Tibial nerve (tissue), 4 donors: ENCODE measurements at regions not wholly inside any gene's neighbourhood (a gene's known extent, or its start where the extent isn't known, plus 50 kb on each side); places are given as distances from the start of the nearest gene placed in this dataset.

Experiments
- DNase-seq, 2 donors: peaks; one replicate each; pipeline ENCODE4 v3.0.0-alpha.2; 2019; ENCODE audit warnings: low spot score in 2 of 2
- H3K27ac ChIP-seq, 4 donors: fragments of 200-600 bp; sonication (generic) in 3 of 4; one replicate each; pipeline ENCODE4 v1.5.1; 2017 to 2019; ENCODE audit warnings: mild to moderate bottlenecking in 1 of 4
- H3K27me3 ChIP-seq, 2 donors: fragments of 200-600 bp; sonication (generic) in 1 of 2; one replicate each; pipeline versions ENCODE4 v1.5.1 to v1.6.0; 2017 to 2019
- H3K36me3 ChIP-seq, 3 donors: fragments of 200-600 bp; sonication (generic); one replicate each; pipeline ENCODE4 v1.5.1; 2018 to 2019
- H3K4me1 ChIP-seq, 4 donors: fragments of 200-600 bp; sonication (generic) in 3 of 4; one replicate each; pipeline ENCODE4 v1.5.1; 2017 to 2019
- H3K4me3 ChIP-seq, 4 donors: fragments of 200-600 bp; sonication (generic) in 3 of 4; one replicate each; pipeline ENCODE4 v1.5.1; 2017 to 2019; ENCODE audit warnings: mild to moderate bottlenecking in 1 of 4, moderate library complexity in 1 of 4
- H3K9me3 ChIP-seq, 4 donors: fragments of 200-600 bp; sonication (generic) in 3 of 4; one replicate each; pipeline ENCODE4 v1.5.1; 2017 to 2019
- EP300 ChIP-seq, 2 donors: sonication (generic); formaldehyde crosslinking; IDR thresholded peaks; one replicate each; pipeline ENCODE4 v1.6.1; 2017; ENCODE audit warnings: antibody characterized with exemption in 2 of 2, mild to moderate bottlenecking in 1 of 2
- POLR2A ChIP-seq, 2 donors: fragments of 450-650 bp; IDR thresholded peaks; one replicate each; pipeline ENCODE4 v1.6.1; 2017; ENCODE audit warnings: antibody characterized with exemption in 2 of 2, mild to moderate bottlenecking in 2 of 2, moderate library complexity in 2 of 2
- WGBS, 2 donors: methylation state at CpG; one replicate each; pipeline ENCODE4 v1.1.5; 2018; 5-methylcytosine and 5-hydroxymethylcytosine counted together
- TF ChIP-seq, protein P1 (sequence below), 5 experiments: fragments of 200-600 bp in 3 of 5; fragments of 450-650 bp in 2 of 5; sonication (generic) in 3 of 5; IDR thresholded peaks; one replicate each; pipeline ENCODE4 v1.5.1; 2016 to 2019; ENCODE audit warnings: antibody characterized with exemption in 5 of 5, mild to moderate bottlenecking in 3 of 5, moderate library complexity in 2 of 5

DNA sequence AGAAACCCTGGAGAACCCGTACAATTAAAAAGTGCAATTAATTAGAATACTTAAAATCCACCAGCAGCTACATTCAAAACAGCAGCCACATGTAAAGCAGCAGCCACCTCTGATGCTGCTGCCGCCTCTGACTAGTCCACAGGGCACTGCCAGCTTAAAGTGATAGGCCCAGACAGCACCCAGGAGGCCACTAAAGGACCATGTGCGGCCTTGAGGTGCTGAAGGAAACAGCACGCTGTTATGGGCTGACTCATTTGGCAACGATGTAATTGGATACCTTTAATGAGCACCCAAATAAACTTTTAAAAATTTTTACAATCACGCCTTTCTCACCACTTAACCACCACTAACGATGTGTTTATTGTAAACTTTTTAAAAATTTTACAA is 209.3 kb upstream of the NCKAP5 start:
- WGBS, 2 donors = 63 to 73% methylated on average over 7 of the region's 7 CpGs
- H3K27ac ChIP-seq = no peak overlapping the region
- no peak overlapping the region for H3K4me3 ChIP-seq
- H3K36me3 ChIP-seq = no peaks in the 10 kb centered on the region
- TF ChIP-seq EP300 (IDR thresholded peaks at IDR 0.05) (no peak), POLR2A (IDR thresholded peaks at IDR 0.05) (no peak)
- TF ChIP-seq, protein P1, sequence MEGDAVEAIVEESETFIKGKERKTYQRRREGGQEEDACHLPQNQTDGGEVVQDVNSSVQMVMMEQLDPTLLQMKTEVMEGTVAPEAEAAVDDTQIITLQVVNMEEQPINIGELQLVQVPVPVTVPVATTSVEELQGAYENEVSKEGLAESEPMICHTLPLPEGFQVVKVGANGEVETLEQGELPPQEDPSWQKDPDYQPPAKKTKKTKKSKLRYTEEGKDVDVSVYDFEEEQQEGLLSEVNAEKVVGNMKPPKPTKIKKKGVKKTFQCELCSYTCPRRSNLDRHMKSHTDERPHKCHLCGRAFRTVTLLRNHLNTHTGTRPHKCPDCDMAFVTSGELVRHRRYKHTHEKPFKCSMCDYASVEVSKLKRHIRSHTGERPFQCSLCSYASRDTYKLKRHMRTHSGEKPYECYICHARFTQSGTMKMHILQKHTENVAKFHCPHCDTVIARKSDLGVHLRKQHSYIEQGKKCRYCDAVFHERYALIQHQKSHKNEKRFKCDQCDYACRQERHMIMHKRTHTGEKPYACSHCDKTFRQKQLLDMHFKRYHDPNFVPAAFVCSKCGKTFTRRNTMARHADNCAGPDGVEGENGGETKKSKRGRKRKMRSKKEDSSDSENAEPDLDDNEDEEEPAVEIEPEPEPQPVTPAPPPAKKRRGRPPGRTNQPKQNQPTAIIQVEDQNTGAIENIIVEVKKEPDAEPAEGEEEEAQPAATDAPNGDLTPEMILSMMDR (IDR thresholded peaks at IDR 0.05) = no peak
- no peaks in the 10 kb centered on the region for H3K9me3 ChIP-seq
- H3K4me1 ChIP-seq = peaks cover 0 to 31% (median 2%) of the 10 kb centered on the region in 4 donors
- no peaks in the 10 kb centered on the region for H3K27me3 ChIP-seq
- DNase-seq = no peak

- 46 to 47% methylated on average over 12 of the region's 12 CpGs for WGBS, 2 donors
- peak; percentile 42 to 93 for DNase-seq
- no peaks in the 10 kb centered on the region for H3K27me3 ChIP-seq
- no peak overlapping the region for H3K27ac ChIP-seq
- peaks cover 0 to 10% (median 0%) of the 10 kb centered on the region in 4 donors for H3K4me1 ChIP-seq
- H3K9me3 ChIP-seq = no peaks in the 10 kb centered on the region
- H3K36me3 ChIP-seq = no peaks in the 10 kb centered on the region
- TF ChIP-seq, protein P1 (IDR thresholded peaks at IDR 0.05) = peak; percentile 58 to 83 (median 69)
- TF ChIP-seq EP300 (IDR thresholded peaks at IDR 0.05) = no peak
- no peak overlapping the region for H3K4me3 ChIP-seq
Measured at GRCh38 chr2:133780099-133780996, 212.1 kb upstream of the NCKAP5 start.

DNA sequence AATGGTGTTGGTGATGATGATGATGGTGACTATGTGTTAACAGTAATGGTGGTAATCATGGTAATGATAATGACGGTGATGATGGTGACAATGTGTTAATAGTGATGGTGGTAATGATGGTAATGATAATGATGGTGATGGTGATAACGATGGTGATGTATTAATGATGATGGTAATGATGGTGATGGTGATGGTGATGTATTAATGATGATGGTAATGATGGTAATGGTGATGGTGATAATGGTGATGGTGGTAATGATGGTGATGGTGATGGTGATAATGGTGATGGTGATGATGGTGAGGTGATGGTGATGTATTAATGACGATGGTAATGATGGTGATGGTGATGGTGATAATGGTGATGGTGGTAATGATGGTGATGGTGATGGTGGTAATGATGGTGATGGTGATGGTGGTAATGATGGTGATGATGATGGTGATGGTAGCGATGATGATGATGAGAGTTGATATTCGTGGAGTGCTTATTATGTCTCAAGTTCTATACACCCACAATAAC is 212.8 kb upstream of the NCKAP5 start:
- H3K27me3 ChIP-seq = no peaks in the 10 kb centered on the region
- no peaks in the 10 kb centered on the region for H3K9me3 ChIP-seq
- H3K4me3 ChIP-seq = no peak overlapping the region
- H3K4me1 ChIP-seq = peaks cover 0 to 9% (median 0%) of the 10 kb centered on the region in 4 donors
- H3K36me3 ChIP-seq = no peaks in the 10 kb centered on the region
- H3K27ac ChIP-seq = no peak overlapping the region
- WGBS, 2 donors = 69 to 72% methylated on average over 5 of the region's 5 CpGs
- TF ChIP-seq, protein P1 (IDR thresholded peaks at IDR 0.05) = no peak
- no peak for TF ChIP-seq EP300 (IDR thresholded peaks at IDR 0.05)
- no peak for TF ChIP-seq POLR2A (IDR thresholded peaks at IDR 0.05)
- DNase-seq = no peak

DNA sequence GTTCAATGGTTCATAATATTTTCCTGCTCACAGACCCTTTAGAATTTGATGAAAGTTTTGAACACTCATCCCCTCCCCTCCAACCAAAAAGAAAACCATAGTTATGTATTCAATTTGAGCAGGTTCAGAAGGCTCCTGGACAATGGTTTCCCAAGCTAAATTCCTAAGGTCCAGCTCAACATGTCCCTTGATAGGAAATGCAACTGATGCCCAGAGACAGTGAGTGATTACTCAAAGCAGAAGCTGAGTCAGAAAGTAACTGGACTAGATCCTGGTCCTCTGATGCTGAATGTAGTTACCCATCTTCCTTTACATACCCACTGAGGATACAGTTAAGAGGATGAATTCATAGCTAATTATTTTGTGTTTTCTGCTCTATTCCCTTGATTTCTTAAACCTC is 218.9 kb upstream of the NCKAP5 start:
- H3K9me3 ChIP-seq = peaks cover 0 to 1% (median 0%) of the 10 kb centered on the region in 4 donors
- TF ChIP-seq POLR2A (IDR thresholded peaks at IDR 0.05) = no peak
- no peak for TF ChIP-seq EP300 (IDR thresholded peaks at IDR 0.05)
- TF ChIP-seq, protein P1 (IDR thresholded peaks at IDR 0.05) = no peak
- H3K4me1 ChIP-seq = no peaks in the 10 kb centered on the region
- no peaks in the 10 kb centered on the region for H3K27me3 ChIP-seq
- no peak overlapping the region for H3K27ac ChIP-seq
- H3K4me3 ChIP-seq = no peak overlapping the region
- no peak for DNase-seq
- H3K36me3 ChIP-seq = no peaks in the 10 kb centered on the region

- Histone ChIP-seq H3K36me3 (no peaks in the 10 kb centered on the region), H3K4me1 (no peaks in the 10 kb centered on the region), H3K27ac (no peak overlapping the region), H3K9me3 (peaks cover 0 to 5% (median 0%) of the 10 kb centered on the region in 4 donors), H3K4me3 (no peak overlapping the region), H3K27me3 (no peaks in the 10 kb centered on the region)
- TF ChIP-seq, protein P1 (IDR thresholded peaks at IDR 0.05) = no peak
- no peak for TF ChIP-seq EP300 (IDR thresholded peaks at IDR 0.05)
- TF ChIP-seq POLR2A (IDR thresholded peaks at IDR 0.05) = no peak
- no peak for DNase-seq
- 93 to 97% methylated on average over 3 of the region's 3 CpGs for WGBS, 2 donors
Measured at GRCh38 chr2:133787651-133788050, 219.4 kb upstream of the NCKAP5 start.
